GM12892 (cell line): ENCODE measurements at regions not wholly inside any gene's neighbourhood (a gene's known extent, or its start where the extent isn't known, plus 50 kb on each side); places are given as distances from the start of the nearest gene placed in this dataset.

Experiments used
- POLR2A ChIP-seq: IDR thresholded peaks from 2 replicates; pipeline ENCODE4 v1.6.1; 2011; ENCODE audit warnings: low read depth, low read length, control low read depth
- POLR2AphosphoS5 ChIP-seq: IDR thresholded peaks from 2 replicates; pipeline ENCODE4 v1.6.1; 2011; ENCODE audit warnings: low read depth, low read length, control low read depth
- TAF1 ChIP-seq: IDR thresholded peaks from 2 replicates; pipeline ENCODE4 v1.6.1; 2011; ENCODE audit warnings: low read depth, mild to moderate bottlenecking, control low read depth, low read length, borderline replicate concordance

GRCh38 chr2:5988120-5988519, 295.9 kb downstream of the SOX11 start:
- TF ChIP-seq POLR2AphosphoS5 (no peak), POLR2A (no peak), TAF1 (no peak)
